ENCODE measurements at regions not wholly inside any gene's neighbourhood (a gene's known extent, or its start where the extent isn't known, plus 50 kb on each side); places are given as distances from the start of the nearest gene placed in this dataset.
A peak's percentile ranks its signal among the peaks of the same experiment; 100 is the strongest.

GRCh38 chr20:47854687-47855212 lies 69.5 kb upstream of the SULF2 start:
- TF ChIP-seq CTCF (IDR thresholded peaks at IDR 0.05; ENCODE audit: low read depth, low read length, poor library complexity, severe bottlenecking) (peak; percentile 58), EZH2phosphoT487 (IDR thresholded peaks at IDR 0.05; ENCODE audit: borderline replicate concordance, low read length) (no peak)
